T1000 (cell line): ENCODE measurements at regions not wholly inside any gene's neighbourhood (a gene's known extent, or its start where the extent isn't known, plus 50 kb on each side); places are given as distances from the start of the nearest gene placed in this dataset.

Source experiments
- DNase-seq: peaks from one replicate; lab custom pipeline; 2025; ENCODE audit warnings: mixed read lengths; lab: John Stamatoyannopoulos, UW

DNA sequence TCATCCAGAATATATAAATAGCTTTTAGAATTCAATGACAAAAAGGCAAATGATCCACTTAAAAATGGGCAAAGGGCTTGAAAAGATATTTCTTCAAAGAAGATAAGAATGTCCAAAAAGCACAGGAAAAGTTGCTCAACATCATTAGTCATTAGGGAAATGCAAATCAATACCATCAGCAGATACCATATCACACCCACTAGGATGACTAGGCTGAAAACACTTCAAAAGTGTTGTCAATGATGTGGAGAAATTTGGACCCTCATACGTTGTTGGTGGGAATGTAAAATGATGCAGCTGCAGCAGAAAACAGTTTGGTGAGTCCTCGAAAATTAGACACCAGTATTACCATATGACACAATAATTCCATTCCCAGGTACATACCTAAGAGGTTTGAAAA lies 303.6 kb upstream of the SLC35B3 start:
- no peak for DNase-seq

- DNase-seq = no peak
These were observed 301.0 kb upstream of the SLC35B3 start for GRCh38 chr6:8736156-8736895.

GRCh38 chr6:8733879-8734278 lies 298.5 kb upstream of the SLC35B3 start:
- no peak for DNase-seq

DNA sequence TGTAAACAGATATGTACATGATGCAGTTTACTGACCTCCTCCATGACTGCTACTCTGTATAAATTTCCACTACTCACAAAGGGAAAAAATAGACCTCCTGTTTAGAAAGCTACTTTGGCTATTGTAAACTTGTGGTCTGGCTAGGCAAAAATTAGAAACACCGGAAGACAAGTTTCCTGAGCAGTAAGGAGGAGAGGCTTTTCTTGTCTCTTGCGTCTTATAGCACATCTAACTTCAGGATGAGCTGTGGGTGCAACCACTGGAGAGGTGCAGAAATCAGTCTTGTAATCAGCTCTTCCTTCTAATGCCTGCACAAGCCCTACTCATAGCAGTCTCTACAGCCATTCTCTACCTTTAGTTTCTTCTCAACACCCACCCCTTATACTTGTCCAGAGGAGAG lies 296.5 kb upstream of the SLC35B3 start:
- DNase-seq = no peak

- no peak for DNase-seq
These were observed 275.5 kb upstream of the SLC35B3 start for GRCh38 chr6:8710668-8711431.

DNA sequence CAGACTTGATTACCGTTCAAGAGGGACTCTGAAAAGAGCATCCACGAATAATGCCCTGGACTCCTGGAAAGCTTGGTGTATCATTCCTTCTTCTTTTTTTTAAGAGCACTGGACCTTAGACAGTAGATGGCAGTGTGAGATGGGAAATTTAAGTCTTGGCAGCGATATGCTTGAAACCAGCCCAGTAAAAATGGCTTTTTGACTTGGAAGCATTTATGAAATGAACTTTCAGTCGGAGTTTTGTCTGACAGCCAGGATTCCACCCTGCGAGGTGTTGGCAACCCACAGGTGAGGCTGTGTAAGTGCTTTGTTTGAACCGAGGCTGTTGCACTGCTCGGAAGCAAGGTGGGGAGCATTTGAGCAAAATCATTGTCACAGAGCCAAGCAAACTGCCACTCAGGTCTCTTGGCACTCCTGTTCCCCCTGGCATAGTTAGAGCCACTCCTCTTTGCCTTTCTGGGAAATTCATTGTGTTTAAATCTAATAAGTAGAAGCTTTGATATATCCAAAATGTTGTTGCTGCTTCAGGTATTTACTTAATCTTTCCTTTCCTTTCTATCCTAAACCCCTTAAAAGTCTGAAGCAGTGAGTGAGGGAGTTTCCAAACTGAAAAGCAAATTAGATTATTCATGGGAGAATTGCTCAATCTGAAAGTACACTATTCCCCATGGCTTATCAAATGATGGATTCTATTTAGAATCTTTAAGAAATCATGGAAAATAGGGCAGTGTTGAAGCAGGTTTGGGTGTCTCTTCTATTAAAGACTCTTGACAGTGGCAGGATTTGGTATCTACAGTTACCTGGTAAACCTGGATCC lies 272.8 kb upstream of the SLC35B3 start:
- DNase-seq = no peak

DNA sequence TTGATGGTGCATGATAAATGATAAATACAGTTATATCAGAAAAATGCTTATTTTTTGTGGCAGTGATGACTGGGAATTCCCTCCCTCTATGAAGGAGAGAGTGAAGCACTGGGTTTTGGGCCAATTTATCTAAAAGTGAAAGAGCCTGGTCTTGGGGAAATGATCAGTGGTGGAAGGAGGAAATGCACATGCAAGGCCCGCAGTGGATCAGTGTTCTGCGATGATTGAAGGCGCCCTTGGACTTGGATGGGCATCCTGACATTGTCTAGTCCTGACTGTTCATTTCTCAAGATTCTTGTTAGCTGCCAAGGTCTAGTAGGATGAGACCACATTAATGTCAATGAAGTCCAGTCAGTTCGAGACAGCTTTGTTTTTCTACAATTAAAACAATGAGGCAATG lies 272.0 kb upstream of the SLC35B3 start:
- DNase-seq = no peak

GRCh38 chr6:8705435-8706020 lies 270.2 kb upstream of the SLC35B3 start:
- DNase-seq = no peak

GRCh38 chr6:8703059-8703458 lies 267.7 kb upstream of the SLC35B3 start:
- no peak for DNase-seq

DNA sequence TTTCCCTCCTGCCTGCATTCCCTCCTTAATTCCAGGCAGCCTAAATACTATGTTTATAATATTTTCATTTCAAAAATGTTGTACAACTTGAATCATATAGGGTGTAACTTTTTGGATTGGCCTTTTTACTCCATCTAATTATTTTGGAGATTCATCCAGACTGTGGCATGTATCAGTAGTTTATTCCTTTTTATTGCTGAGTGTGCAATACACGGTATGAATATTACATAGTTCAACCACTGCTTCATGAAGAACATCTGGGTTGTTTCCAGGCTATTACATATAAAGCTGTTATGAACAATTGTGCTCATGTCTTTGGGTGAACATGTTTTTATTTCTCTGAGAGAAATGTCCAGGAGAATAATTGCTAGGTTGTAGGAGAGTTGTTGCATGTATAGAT lies 253.5 kb upstream of the SLC35B3 start:
- no peak for DNase-seq

DNA sequence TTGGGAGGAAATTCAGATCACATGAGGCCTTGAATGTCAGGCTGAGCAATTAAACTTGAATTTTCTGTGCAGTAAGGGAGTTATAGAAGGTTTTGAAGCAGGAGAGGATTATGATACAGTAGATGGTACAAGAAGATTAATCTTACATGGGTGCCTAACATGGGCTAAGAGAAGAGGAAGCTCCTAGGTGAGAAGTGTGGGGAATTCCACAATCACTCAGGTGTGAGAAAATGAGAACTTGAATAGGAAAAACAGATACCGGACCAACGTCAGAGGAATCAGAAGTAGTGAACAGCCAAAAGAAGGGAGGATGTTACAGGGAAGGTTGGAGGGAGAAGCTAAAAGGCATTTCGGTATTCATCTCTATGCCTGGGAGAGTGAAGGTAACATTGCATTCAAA lies 250.7 kb upstream of the SLC35B3 start:
- DNase-seq = no peak

- DNase-seq = no peak
These were observed 247.9 kb upstream of the SLC35B3 start for GRCh38 chr6:8683204-8683603.

DNA sequence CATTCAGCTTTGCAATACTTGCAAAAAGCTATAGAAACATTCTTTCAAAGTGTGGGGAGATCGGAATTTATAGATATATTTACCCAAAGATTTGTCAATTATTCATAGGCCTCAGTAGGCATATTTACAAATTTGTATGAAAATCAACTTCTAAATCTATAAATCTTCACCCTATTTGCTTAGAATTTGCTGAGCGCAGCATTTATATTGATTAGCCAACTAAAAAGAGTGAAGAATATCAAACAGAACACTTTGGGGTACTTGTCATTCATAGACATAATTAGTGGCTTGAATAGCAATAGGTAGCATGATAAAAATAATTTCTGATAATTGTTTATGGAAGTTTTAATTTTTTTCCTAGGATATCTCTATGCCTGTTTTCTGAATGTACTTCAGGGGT lies 244.5 kb upstream of the SLC35B3 start:
- no peak for DNase-seq

DNA sequence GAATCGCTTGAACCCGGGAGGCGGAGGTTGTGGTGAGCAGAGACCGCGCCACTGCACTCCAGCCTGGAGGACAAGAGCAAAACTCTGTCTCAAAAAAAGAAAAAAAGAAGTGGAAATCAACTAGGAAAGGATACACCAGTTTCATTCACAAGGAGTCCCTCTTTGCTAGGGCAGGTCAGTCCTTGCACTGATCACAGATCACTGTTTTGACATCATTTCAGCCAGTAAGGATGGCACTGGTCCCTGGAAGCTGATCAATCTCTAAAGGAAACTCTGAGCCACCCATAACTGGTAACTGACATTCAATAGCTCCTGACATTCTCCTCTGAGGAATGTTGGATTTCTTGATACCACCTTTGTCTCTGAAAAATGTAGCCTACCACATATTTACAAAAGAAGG lies 243.1 kb upstream of the SLC35B3 start:
- DNase-seq = no peak

DNA sequence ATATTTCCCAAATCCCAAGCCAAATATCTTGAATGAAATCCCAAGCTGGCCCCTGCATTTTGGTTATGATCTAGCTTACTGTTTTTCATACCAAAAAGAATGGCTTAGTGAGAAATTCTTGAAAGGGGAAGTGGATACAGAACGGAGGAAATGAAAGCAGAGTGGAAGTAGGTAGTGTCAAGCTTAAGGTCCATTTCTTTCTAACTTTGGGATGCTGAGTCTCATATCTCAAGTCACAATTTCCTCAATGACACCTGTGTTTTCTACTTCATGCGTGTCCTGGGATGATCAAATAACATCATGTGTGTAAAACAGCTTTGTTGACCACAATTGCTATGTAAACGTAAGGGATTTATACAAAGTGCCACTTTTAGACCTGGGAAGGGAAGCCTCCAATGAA lies 238.8 kb upstream of the SLC35B3 start:
- DNase-seq = no peak

DNA sequence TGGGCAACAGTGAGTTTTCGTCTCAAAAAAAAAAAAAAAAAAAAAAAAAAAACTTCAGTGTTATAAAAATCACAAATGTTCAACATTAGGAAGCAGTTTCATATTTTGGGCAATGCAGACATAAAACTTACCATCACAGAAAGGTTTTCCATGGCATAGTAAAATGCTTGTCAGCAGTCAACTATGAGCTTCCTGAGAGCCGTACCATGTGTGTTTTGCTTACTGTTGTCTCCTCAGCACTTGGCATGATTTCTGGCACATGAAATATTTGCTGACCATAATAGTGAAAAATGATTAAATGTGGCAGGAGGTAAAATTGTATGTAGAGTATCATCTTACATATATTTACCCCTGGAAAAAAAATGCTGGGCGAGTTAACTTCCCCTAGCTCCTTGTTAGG lies 237.5 kb upstream of the SLC35B3 start:
- DNase-seq = no peak

DNA sequence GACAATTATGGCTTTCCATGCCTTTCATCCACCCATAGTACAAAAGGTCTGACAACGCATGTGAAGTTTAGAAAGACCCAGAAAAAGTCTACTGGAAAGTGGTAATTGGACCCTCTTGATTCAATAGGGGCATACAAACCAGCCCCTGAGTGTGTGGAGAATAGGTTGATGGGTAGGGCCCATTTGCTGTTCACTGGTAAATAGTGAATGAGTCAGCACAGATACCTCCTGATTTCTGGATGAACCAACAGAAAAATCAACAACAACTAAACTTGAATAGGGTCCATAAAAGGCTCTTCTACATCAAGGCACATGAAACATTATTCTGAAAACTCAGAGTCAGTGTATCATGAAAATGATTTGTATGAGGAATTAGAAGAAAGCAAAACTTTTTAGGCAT lies 235.4 kb upstream of the SLC35B3 start:
- no peak for DNase-seq

DNA sequence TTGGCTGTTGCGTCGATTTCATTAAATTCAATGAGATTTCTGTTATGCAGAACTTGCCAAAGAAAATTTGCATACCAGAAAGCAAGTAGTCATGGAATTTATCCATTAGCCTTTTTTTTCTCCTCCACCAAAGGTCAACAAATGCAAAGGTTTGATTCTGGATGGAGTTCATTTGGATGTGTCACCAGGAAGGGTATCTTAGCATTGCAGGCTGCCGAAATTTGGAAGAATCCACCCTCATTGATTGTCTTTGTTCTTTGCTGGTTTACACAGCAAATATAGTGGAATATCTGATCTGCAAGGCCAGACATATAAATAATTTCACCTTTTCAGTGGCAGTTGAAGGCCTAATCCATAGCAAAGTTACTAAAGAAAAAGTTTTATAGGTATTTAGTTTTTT lies 229.4 kb upstream of the SLC35B3 start:
- DNase-seq = no peak

DNA sequence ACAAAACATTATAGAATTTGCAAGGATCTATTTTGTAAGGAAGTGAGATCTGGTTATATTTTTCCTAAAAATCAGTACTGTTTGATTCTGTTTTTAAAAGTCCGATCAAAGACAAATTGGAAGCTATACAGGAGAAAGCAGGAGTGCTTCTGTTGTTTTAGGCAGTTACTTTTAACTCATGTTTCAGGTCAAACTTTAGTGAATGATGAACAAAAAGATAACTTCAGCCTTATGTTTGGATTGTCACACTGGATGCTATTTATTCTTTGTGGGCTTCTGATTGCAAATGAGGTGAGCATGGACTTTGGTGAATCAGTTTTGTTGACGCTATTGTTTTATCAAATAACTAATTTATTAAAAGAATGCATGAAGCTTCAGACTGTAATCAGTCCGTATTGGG lies 228.7 kb upstream of the SLC35B3 start:
- DNase-seq = no peak

DNA sequence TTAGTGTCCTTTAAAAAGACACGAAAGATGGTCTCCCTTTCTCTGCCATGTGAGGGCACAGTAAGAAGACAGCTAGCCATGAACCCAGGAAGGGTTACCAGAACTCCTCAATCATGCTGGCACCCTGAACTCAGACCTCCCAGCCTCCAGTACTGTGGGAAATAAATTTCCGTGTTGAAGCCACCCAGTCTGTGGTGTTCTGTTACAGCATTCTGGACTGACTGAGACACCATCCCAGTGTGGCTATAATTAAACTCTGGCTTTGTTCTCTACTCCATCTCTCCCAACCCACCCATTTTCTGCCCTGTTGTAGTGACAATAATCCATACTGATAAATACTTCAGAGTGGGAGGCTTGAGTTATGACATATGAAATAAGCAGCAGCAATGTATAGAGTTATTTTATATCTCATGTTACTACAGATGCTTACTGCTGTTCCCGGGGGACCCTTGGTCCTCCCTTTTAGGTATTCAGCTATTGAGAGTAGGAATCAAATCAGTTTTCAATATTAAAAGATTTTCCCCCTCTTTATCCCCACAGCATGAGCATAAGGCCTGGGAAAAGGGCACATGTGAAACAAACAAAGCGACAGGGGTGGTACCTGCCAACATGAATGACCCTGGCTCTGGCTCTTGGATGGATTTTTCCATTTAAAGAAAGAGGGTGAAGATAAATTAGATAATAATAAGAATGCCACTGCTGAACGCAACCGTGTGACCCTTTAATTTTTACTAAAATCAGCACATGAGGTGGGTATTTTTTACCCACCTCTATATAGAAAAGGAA lies 224.3 kb upstream of the SLC35B3 start:
- no peak for DNase-seq

- no peak for DNase-seq
These were observed 223.1 kb upstream of the SLC35B3 start for GRCh38 chr6:8658416-8658815.

- no peak for DNase-seq
These were observed 222.2 kb upstream of the SLC35B3 start for GRCh38 chr6:8657522-8657921.
